GM12872 (cell line): ENCODE measurements at regions not wholly inside any gene's neighbourhood (a gene's known extent, or its start where the extent isn't known, plus 50 kb on each side); places are given as distances from the start of the nearest gene placed in this dataset.

Source experiments
- CTCF ChIP-seq: IDR thresholded peaks from 3 replicates; pipeline ENCODE4 v1.5.1; 2011; ENCODE audit warnings: low read depth, mild to moderate bottlenecking, low read length, moderate library complexity; ENCODE audit not compliant: insufficient read depth

- TF ChIP-seq CTCF: no peak
Observed at GRCh38 chrX:97763391-97763790, 879.7 kb downstream of the RPA4 start.

- TF ChIP-seq CTCF: no peak
Observed at GRCh38 chrX:97763981-97764380, 880.3 kb downstream of the RPA4 start.

GRCh38 chrX:97766501-97767095 lies 882.9 kb downstream of the RPA4 start:
- TF ChIP-seq CTCF: no peak

- TF ChIP-seq CTCF: no peak
Observed at GRCh38 chrX:97787311-97787710, 903.6 kb downstream of the RPA4 start.

GRCh38 chrX:97787849-97788248 lies 904.1 kb downstream of the RPA4 start:
- TF ChIP-seq CTCF: no peak

- TF ChIP-seq CTCF: no peak
Observed at GRCh38 chrX:97790850-97791249, 907.1 kb downstream of the RPA4 start.

GRCh38 chrX:97797076-97797475 lies 913.4 kb downstream of the RPA4 start:
- no peak for TF ChIP-seq CTCF
